Stimulated activated CD4-positive, alpha-beta T cell treated with anti-CD3 and anti-CD28 coated beads, Interleukin-4, amount 100 ng/mL, for 1 hour (primary cell): ENCODE measurements at regions not wholly inside any gene's neighbourhood (a gene's known extent, or its start where the extent isn't known, plus 50 kb on each side); places are given as distances from the start of the nearest gene placed in this dataset.

ENCODE experiments used
- DNase-seq: peaks from one replicate; pipeline ENCODE4 v3.0.0-alpha.2; 2020

GRCh38 chr6:163937071-163937470, 522.6 kb downstream of the QKI start:
- no peak for DNase-seq

GRCh38 chr6:163935158-163935762, 520.7 kb downstream of the QKI start:
- DNase-seq: no peak

GRCh38 chr6:163930012-163930411, 515.5 kb downstream of the QKI start:
- DNase-seq: no peak

GRCh38 chr6:163929538-163929937, 515.0 kb downstream of the QKI start:
- DNase-seq: no peak

- no peak for DNase-seq
Observed at GRCh38 chr6:163926642-163927041, 512.1 kb downstream of the QKI start.

- DNase-seq: no peak
Observed at GRCh38 chr6:163925839-163926238, 511.3 kb downstream of the QKI start.

- no peak for DNase-seq
Observed at GRCh38 chr6:163923658-163924411, 509.3 kb downstream of the QKI start.

GRCh38 chr6:163922562-163922961, 508.0 kb downstream of the QKI start:
- no peak for DNase-seq

- no peak for DNase-seq
Observed at GRCh38 chr6:163919652-163920051, 505.1 kb downstream of the QKI start.

GRCh38 chr6:163916315-163917081, 502.0 kb downstream of the QKI start:
- no peak for DNase-seq

GRCh38 chr6:163915131-163915530, 500.6 kb downstream of the QKI start:
- DNase-seq: no peak

- DNase-seq: no peak
Observed at GRCh38 chr6:163913045-163913444, 498.5 kb downstream of the QKI start.

- DNase-seq: no peak
Observed at GRCh38 chr6:163906006-163906710, 491.6 kb downstream of the QKI start.

GRCh38 chr6:163904186-163904585, 489.7 kb downstream of the QKI start:
- DNase-seq: no peak

- no peak for DNase-seq
Observed at GRCh38 chr6:163903541-163903940, 489.0 kb downstream of the QKI start.

GRCh38 chr6:163902993-163903392, 488.5 kb downstream of the QKI start:
- DNase-seq: no peak

GRCh38 chr6:163901681-163902080, 487.2 kb downstream of the QKI start:
- DNase-seq: no peak

GRCh38 chr6:163900570-163900969, 486.1 kb downstream of the QKI start:
- no peak for DNase-seq

GRCh38 chr6:163897669-163898068, 483.2 kb downstream of the QKI start:
- DNase-seq: no peak

GRCh38 chr6:163897030-163897429, 482.5 kb downstream of the QKI start:
- no peak for DNase-seq

GRCh38 chr6:163895162-163895561, 480.6 kb downstream of the QKI start:
- DNase-seq: no peak

GRCh38 chr6:163893609-163894189, 479.2 kb downstream of the QKI start:
- DNase-seq: no peak
